SU-DHL-6 (cell line): ENCODE measurements at regions not wholly inside any gene's neighbourhood (a gene's known extent, or its start where the extent isn't known, plus 50 kb on each side); places are given as distances from the start of the nearest gene placed in this dataset.

Experiments used
- H2AFZ ChIP-seq: fragments of 200-600 bp; sonication (generic); 2 replicates; pipeline ENCODE4 v1.6.1; 2014; ENCODE audit warnings: low read depth, mild to moderate bottlenecking, moderate library complexity, mixed read lengths, antibody characterized with exemption, low read length; ENCODE audit not compliant: severe bottlenecking
- H3F3A ChIP-seq: fragments of 200-600 bp; shearing (Covaris generic); 2 replicates; pipeline ENCODE4 v1.6.0; 2016; ENCODE audit warnings: antibody characterized with exemption, mild to moderate bottlenecking; ENCODE audit not compliant: insufficient read depth
- H3K27ac ChIP-seq: fragments of 200-600 bp; sonication (generic); 2 replicates; pipeline ENCODE4 v1.5.1; 2016; ENCODE audit warnings: low read depth, mild to moderate bottlenecking, low read length, moderate library complexity, mixed read lengths
- H3K27me3 ChIP-seq: fragments of 200-600 bp; sonication (generic), shearing (Covaris generic); 2 replicates; pipeline ENCODE4 v1.6.0; 2014; ENCODE audit warnings: mild to moderate bottlenecking, low read length
- H3K36me3 ChIP-seq: fragments of 200-600 bp; sonication (generic); 2 replicates; pipeline ENCODE4 v1.6.1; 2014; ENCODE audit warnings: mild to moderate bottlenecking, low read length, mixed read lengths
- H3K4me2 ChIP-seq: fragments of 300-600, 200-600 bp; shearing (Covaris generic), sonication (generic); 2 replicates; pipeline ENCODE4 v1.6.0; 2014; ENCODE audit warnings: low read length, low read depth, mild to moderate bottlenecking; ENCODE audit not compliant: poor library complexity, severe bottlenecking
- H3K4me3 ChIP-seq: fragments of 200-600 bp; sonication (generic); 2 replicates; pipeline ENCODE4 v1.5.1; 2014; ENCODE audit warnings: antibody characterized with exemption, low read length, mild to moderate bottlenecking, mixed read lengths; ENCODE audit not compliant: insufficient read depth, poor library complexity, severe bottlenecking
- H3K79me2 ChIP-seq: fragments of 200-600 bp; sonication (generic); 2 replicates; pipeline ENCODE4 v1.6.1; 2014; ENCODE audit warnings: mild to moderate bottlenecking, low read length, moderate library complexity; ENCODE audit not compliant: insufficient read depth
- H3K9ac ChIP-seq: fragments of 200-600 bp; sonication (generic); 2 replicates; pipeline ENCODE4 v1.7.0; 2014; ENCODE audit warnings: mild to moderate bottlenecking, low read length
- H3K9me2 ChIP-seq: fragments of 200-600 bp; sonication (generic); replicated peaks from 2 replicates; pipeline ENCODE4 v1.6.1; 2014; ENCODE audit warnings: low read length; ENCODE audit not compliant: insufficient read depth
- H3K9me3 ChIP-seq: fragments of 200-600 bp; sonication (generic); 2 replicates; pipeline ENCODE4 v1.6.1; 2014; ENCODE audit warnings: low read length, mixed read lengths; ENCODE audit not compliant: insufficient read depth
- H4K20me1 ChIP-seq: fragments of 200-600 bp; sonication (generic); 2 replicates; pipeline ENCODE4 v1.6.1; 2014; ENCODE audit warnings: low read depth, mild to moderate bottlenecking, antibody characterized with exemption, low read length, moderate library complexity, mixed read lengths
- CTCF ChIP-seq: fragments of 200-600 bp; sonication (generic); IDR thresholded peaks from one replicate; pipeline ENCODE4 v1.5.1; 2017; ENCODE audit warnings: antibody characterized with exemption, mild to moderate bottlenecking, low read length, moderate library complexity; ENCODE audit not compliant: insufficient read depth, poor library complexity, severe bottlenecking
- EZH2phosphoT487 ChIP-seq: fragments of 200-600 bp; sonication (generic), shearing (Covaris generic); conservative IDR thresholded peaks from 2 replicates; pipeline ENCODE4 v1.6.1; 2018; ENCODE audit warnings: mild to moderate bottlenecking, antibody characterized with exemption, low read length, moderate library complexity, mixed read lengths

GRCh38 chr4:122203407-122203806, 51.3 kb downstream of the BLTP1 start:
- H3F3A ChIP-seq, result no peaks in the 10 kb centered on the region
- no peak overlapping the region for H3K27ac ChIP-seq
- TF ChIP-seq EZH2phosphoT487 (no peak), CTCF (no peak)
- no peaks in the 10 kb centered on the region for H3K9me3 ChIP-seq
- no peak overlapping the region for H2AFZ ChIP-seq
- no peaks in the 10 kb centered on the region for H3K9me2 ChIP-seq
- no peaks in the 10 kb centered on the region for H3K27me3 ChIP-seq
- H3K4me2 ChIP-seq, result no peak overlapping the region
- no peak overlapping the region for H3K9ac ChIP-seq
- H3K79me2 ChIP-seq, result no peaks in the 10 kb centered on the region
- no peaks in the 10 kb centered on the region for H3K36me3 ChIP-seq
- H4K20me1 ChIP-seq, result no peaks in the 10 kb centered on the region
- no peak overlapping the region for H3K4me3 ChIP-seq

- no peaks in the 10 kb centered on the region for H4K20me1 ChIP-seq
- H3K36me3 ChIP-seq, result no peaks in the 10 kb centered on the region; the same call in 1 of the 2 replicates
- no peak for TF ChIP-seq EZH2phosphoT487
- no peak for TF ChIP-seq CTCF
- H3K9me3 ChIP-seq, result no peaks in the 10 kb centered on the region
- no peaks in the 10 kb centered on the region for H3F3A ChIP-seq
- H3K9me2 ChIP-seq, result no peaks in the 10 kb centered on the region
- H3K27ac ChIP-seq, result no peak overlapping the region
- no peaks in the 10 kb centered on the region for H3K79me2 ChIP-seq
- no peak overlapping the region for H3K4me2 ChIP-seq
- no peak overlapping the region for H2AFZ ChIP-seq
- no peaks in the 10 kb centered on the region for H3K27me3 ChIP-seq
- no peak overlapping the region for H3K4me3 ChIP-seq
- H3K9ac ChIP-seq, result no peak overlapping the region
Measured at GRCh38 chr4:122205687-122206086, 53.6 kb downstream of the BLTP1 start.

GRCh38 chr4:122212880-122213279, 60.7 kb downstream of the BLTP1 start:
- Histone ChIP-seq H3K4me2 (no peak overlapping the region), H3F3A (no peaks in the 10 kb centered on the region), H3K9ac (no peak overlapping the region), H2AFZ (no peak overlapping the region), H3K9me3 (no peaks in the 10 kb centered on the region), H3K27me3 (no peaks in the 10 kb centered on the region), H4K20me1 (no peaks in the 10 kb centered on the region), H3K27ac (no peak overlapping the region), H3K4me3 (no peak overlapping the region), H3K79me2 (no peaks in the 10 kb centered on the region), H3K36me3 (no peaks in the 10 kb centered on the region; the same call in 1 of the 2 replicates), H3K9me2 (no peaks in the 10 kb centered on the region)
- no peak for TF ChIP-seq EZH2phosphoT487

GRCh38 chr4:122218762-122219161, 66.6 kb downstream of the BLTP1 start:
- Histone ChIP-seq H3K4me2 (no peak overlapping the region), H3K27ac (no peak overlapping the region), H3K9me2 (no peaks in the 10 kb centered on the region), H3K79me2 (no peaks in the 10 kb centered on the region), H2AFZ (no peak overlapping the region), H3K36me3 (no peaks in the 10 kb centered on the region), H3K27me3 (no peaks in the 10 kb centered on the region), H3K9ac (no peak overlapping the region), H3K9me3 (no peaks in the 10 kb centered on the region), H3F3A (no peaks in the 10 kb centered on the region), H4K20me1 (no peaks in the 10 kb centered on the region), H3K4me3 (no peak overlapping the region)
- TF ChIP-seq CTCF (no peak), EZH2phosphoT487 (no peak)
